WTC11 (cell line): ENCODE measurements at regions not wholly inside any gene's neighbourhood (a gene's known extent, or its start where the extent isn't known, plus 50 kb on each side); places are given as distances from the start of the nearest gene placed in this dataset.

Experiments used
- ATAC-seq: fragments of 200-7000 bp; cut with Tn5 transposase; 2 replicates; pipeline ENCODE4 v1.10.0; 2021; ENCODE audit warnings: mild to moderate bottlenecking, moderate library complexity
- CTCF ChIA-PET: fragments of 300-600 bp; sonication (Branson Sonifier 250); formaldehyde crosslinking; loops from one replicate; lab custom pipeline; 2021; ENCODE audit warnings: antibody characterized with exemption; lab: Charles Lee
- POLR2A ChIA-PET: fragments of 350-600 bp; sonication (Branson Sonifier 250); formaldehyde crosslinking; loops from one replicate; lab custom pipeline; 2021; ENCODE audit warnings: antibody characterized with exemption; lab: Charles Lee
- DNase-seq: peaks from one replicate; pipeline ENCODE4 v3.0.0; 2021; ENCODE audit warnings: low spot score
- H3K27ac Mint-ChIP-seq: 2 replicates; pipeline ENCODE4 v1.8.0; 2021; ENCODE audit warnings: mixed read lengths
- H3K27me3 Mint-ChIP-seq: 2 replicates; pipeline ENCODE4 v1.8.0; 2021; ENCODE audit warnings: low read depth, mild to moderate bottlenecking, moderate library complexity, mixed read lengths
- H3K36me3 Mint-ChIP-seq: 2 replicates; pipeline ENCODE4 v1.8.0; 2021; ENCODE audit warnings: mixed read lengths
- H3K4me1 Mint-ChIP-seq: 2 replicates; pipeline ENCODE4 v1.8.0; 2022; ENCODE audit warnings: mixed read lengths
- H3K4me3 Mint-ChIP-seq: 2 replicates; pipeline ENCODE4 v1.8.0; 2021; ENCODE audit warnings: mild to moderate bottlenecking, moderate library complexity, mixed read lengths
- H3K9me3 Mint-ChIP-seq: 2 replicates; pipeline ENCODE4 v1.8.0; 2021; ENCODE audit warnings: mixed read lengths
- ATF1 ChIP-seq: sonication (generic); formaldehyde crosslinking; IDR thresholded peaks from 2 replicates; pipeline ENCODE4 v1.8.1; 2023; ENCODE audit warnings: mild to moderate bottlenecking, moderate library complexity, missing genetic modification reagents
- FOXP1 ChIP-seq: sonication (generic); formaldehyde crosslinking; IDR thresholded peaks from 2 replicates; pipeline ENCODE4 v1.8.0; 2022; ENCODE audit warnings: missing genetic modification reagents, mild to moderate bottlenecking, moderate library complexity, borderline replicate concordance
- GABPB1 ChIP-seq: sonication (generic); formaldehyde crosslinking; IDR thresholded peaks from 2 replicates; pipeline ENCODE4 v1.8.1; 2023; ENCODE audit warnings: mild to moderate bottlenecking, missing genetic modification reagents
- JUN ChIP-seq: sonication (generic); formaldehyde crosslinking; IDR thresholded peaks from 2 replicates; pipeline ENCODE4 v1.8.0; 2023; ENCODE audit warnings: mild to moderate bottlenecking, missing genetic modification reagents
- NR1H2 ChIP-seq: sonication (generic); formaldehyde crosslinking; IDR thresholded peaks from 2 replicates; pipeline ENCODE4 v1.9.0; 2021; ENCODE audit warnings: mild to moderate bottlenecking, moderate library complexity, missing genetic modification reagents
- PRRX2 ChIP-seq: fragments of 250-450 bp; sonication (Bioruptor Pico); IDR thresholded peaks from 2 replicates; pipeline ENCODE4 v1.8.0; 2021; ENCODE audit warnings: mild to moderate bottlenecking
- RORB ChIP-seq: fragments of 250-450 bp; sonication (Bioruptor Pico); IDR thresholded peaks from 2 replicates; pipeline ENCODE4 v1.9.0; 2021; ENCODE audit warnings: mild to moderate bottlenecking
- SMAD3 ChIP-seq: sonication (generic); formaldehyde crosslinking; IDR thresholded peaks from 2 replicates; pipeline ENCODE4 v1.8.0; 2022; ENCODE audit warnings: missing genetic modification reagents, mild to moderate bottlenecking, borderline replicate concordance
- SMAD4 ChIP-seq: sonication (generic); formaldehyde crosslinking; IDR thresholded peaks from 2 replicates; pipeline ENCODE4 v1.8.0; 2022; ENCODE audit warnings: mild to moderate bottlenecking, missing genetic modification reagents
- SP1 ChIP-seq: sonication (generic); formaldehyde crosslinking; conservative IDR thresholded peaks from 2 replicates; pipeline ENCODE4 v1.8.1; 2022; ENCODE audit warnings: missing genetic modification reagents
- TP53 ChIP-seq: sonication (generic); formaldehyde crosslinking; IDR thresholded peaks from 2 replicates; pipeline ENCODE4 v1.8.1; 2023; ENCODE audit warnings: mild to moderate bottlenecking, missing genetic modification reagents
- ZNF263 ChIP-seq: sonication (generic); formaldehyde crosslinking; IDR thresholded peaks from 2 replicates; pipeline ENCODE4 v1.8.1; 2022; ENCODE audit warnings: low read depth, mild to moderate bottlenecking, moderate library complexity, missing genetic modification reagents
- ZNF317 ChIP-seq: sonication (generic); formaldehyde crosslinking; IDR thresholded peaks from 2 replicates; pipeline ENCODE4 v1.8.1; 2023; ENCODE audit warnings: low read depth, mild to moderate bottlenecking, moderate library complexity, missing genetic modification reagents, borderline replicate concordance
- ZNF416 ChIP-seq: fragments of 250-450 bp; sonication (Bioruptor Pico); IDR thresholded peaks from 2 replicates; pipeline ENCODE4 v1.9.0; 2021; ENCODE audit warnings: mild to moderate bottlenecking, inconsistent platforms
- TF ChIP-seq, protein P1 (sequence below): sonication (generic); formaldehyde crosslinking; IDR thresholded peaks from 2 replicates; pipeline ENCODE4 v1.8.1; 2023; ENCODE audit warnings: mild to moderate bottlenecking, moderate library complexity, missing genetic modification reagents
- TF ChIP-seq, protein P2 (sequence below): sonication (generic); formaldehyde crosslinking; IDR thresholded peaks from 2 replicates; pipeline ENCODE4 v1.8.1; 2023; ENCODE audit warnings: mild to moderate bottlenecking, missing genetic modification reagents, borderline replicate concordance
- TF ChIP-seq, protein P3 (sequence below): sonication (generic); formaldehyde crosslinking; IDR thresholded peaks from 2 replicates; pipeline ENCODE4 v1.8.0; 2022; ENCODE audit warnings: mild to moderate bottlenecking, missing genetic modification reagents
- TF ChIP-seq, protein P4 (sequence below): fragments of 200-600 bp; IDR thresholded peaks from 2 replicates; pipeline ENCODE4 v1.8.0; 2022; ENCODE audit warnings: antibody characterized with exemption
- TF ChIP-seq, protein P5 (sequence below): sonication (generic); formaldehyde crosslinking; IDR thresholded peaks from 2 replicates; pipeline ENCODE4 v1.8.1; 2022; ENCODE audit warnings: low read depth, mild to moderate bottlenecking, moderate library complexity, missing genetic modification reagents, borderline replicate concordance
- TF ChIP-seq, protein P6 (sequence below): sonication (generic); formaldehyde crosslinking; IDR thresholded peaks from 2 replicates; pipeline ENCODE4 v1.8.0; 2023; ENCODE audit warnings: missing genetic modification reagents, mild to moderate bottlenecking, borderline replicate concordance
- TF ChIP-seq, protein P7 (sequence below): fragments of 250-450 bp; sonication (Bioruptor Pico); conservative IDR thresholded peaks from 2 replicates; pipeline ENCODE4 v1.9.0; 2021; ENCODE audit warnings: mild to moderate bottlenecking

DNA sequence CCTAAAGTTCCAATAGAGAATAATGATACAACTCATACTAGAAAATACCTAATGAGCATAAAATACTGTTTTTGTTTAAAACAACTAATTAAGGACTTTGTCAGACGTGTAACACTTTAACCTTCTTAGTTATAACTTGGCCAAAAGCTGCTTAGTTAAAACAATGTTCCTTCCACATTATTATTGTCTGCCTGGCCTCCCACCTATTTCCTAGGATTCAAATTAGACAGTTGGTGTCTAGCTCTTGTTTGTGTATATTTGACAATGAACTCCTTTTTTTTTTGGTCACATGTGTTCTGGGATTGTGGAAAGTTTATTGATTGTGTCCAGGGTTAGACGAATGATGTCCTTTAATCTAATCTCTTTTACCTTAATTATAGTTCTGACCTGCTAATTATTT, 67.6 kb upstream of the PSMA6 start (continued):
- TF ChIP-seq, protein P1, sequence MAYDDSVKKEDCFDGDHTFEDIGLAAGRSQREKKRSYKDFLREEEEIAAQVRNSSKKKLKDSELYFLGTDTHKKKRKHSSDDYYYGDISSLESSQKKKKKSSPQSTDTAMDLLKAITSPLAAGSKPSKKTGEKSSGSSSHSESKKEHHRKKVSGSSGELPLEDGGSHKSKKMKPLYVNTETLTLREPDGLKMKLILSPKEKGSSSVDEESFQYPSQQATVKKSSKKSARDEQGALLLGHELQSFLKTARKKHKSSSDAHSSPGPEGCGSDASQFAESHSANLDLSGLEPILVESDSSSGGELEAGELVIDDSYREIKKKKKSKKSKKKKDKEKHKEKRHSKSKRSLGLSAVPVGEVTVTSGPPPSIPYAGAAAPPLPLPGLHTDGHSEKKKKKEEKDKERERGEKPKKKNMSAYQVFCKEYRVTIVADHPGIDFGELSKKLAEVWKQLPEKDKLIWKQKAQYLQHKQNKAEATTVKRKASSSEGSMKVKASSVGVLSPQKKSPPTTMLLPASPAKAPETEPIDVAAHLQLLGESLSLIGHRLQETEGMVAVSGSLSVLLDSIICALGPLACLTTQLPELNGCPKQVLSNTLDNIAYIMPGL (CRISPR knock-in tag): no peak
- TF ChIP-seq, protein P2, sequence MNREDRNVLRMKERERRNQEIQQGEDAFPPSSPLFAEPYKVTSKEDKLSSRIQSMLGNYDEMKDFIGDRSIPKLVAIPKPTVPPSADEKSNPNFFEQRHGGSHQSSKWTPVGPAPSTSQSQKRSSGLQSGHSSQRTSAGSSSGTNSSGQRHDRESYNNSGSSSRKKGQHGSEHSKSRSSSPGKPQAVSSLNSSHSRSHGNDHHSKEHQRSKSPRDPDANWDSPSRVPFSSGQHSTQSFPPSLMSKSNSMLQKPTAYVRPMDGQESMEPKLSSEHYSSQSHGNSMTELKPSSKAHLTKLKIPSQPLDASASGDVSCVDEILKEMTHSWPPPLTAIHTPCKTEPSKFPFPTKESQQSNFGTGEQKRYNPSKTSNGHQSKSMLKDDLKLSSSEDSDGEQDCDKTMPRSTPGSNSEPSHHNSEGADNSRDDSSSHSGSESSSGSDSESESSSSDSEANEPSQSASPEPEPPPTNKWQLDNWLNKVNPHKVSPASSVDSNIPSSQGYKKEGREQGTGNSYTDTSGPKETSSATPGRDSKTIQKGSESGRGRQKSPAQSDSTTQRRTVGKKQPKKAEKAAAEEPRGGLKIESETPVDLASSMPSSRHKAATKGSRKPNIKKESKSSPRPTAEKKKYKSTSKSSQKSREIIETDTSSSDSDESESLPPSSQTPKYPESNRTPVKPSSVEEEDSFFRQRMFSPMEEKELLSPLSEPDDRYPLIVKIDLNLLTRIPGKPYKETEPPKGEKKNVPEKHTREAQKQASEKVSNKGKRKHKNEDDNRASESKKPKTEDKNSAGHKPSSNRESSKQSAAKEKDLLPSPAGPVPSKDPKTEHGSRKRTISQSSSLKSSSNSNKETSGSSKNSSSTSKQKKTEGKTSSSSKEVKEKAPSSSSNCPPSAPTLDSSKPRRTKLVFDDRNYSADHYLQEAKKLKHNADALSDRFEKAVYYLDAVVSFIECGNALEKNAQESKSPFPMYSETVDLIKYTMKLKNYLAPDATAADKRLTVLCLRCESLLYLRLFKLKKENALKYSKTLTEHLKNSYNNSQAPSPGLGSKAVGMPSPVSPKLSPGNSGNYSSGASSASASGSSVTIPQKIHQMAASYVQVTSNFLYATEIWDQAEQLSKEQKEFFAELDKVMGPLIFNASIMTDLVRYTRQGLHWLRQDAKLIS (CRISPR knock-in tag): no peak
- TF ChIP-seq, protein P3, sequence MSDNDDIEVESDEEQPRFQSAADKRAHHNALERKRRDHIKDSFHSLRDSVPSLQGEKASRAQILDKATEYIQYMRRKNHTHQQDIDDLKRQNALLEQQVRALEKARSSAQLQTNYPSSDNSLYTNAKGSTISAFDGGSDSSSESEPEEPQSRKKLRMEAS (CRISPR knock-in tag): no peak
- TF ChIP-seq, protein P4, sequence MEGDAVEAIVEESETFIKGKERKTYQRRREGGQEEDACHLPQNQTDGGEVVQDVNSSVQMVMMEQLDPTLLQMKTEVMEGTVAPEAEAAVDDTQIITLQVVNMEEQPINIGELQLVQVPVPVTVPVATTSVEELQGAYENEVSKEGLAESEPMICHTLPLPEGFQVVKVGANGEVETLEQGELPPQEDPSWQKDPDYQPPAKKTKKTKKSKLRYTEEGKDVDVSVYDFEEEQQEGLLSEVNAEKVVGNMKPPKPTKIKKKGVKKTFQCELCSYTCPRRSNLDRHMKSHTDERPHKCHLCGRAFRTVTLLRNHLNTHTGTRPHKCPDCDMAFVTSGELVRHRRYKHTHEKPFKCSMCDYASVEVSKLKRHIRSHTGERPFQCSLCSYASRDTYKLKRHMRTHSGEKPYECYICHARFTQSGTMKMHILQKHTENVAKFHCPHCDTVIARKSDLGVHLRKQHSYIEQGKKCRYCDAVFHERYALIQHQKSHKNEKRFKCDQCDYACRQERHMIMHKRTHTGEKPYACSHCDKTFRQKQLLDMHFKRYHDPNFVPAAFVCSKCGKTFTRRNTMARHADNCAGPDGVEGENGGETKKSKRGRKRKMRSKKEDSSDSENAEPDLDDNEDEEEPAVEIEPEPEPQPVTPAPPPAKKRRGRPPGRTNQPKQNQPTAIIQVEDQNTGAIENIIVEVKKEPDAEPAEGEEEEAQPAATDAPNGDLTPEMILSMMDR: no peak

DNA sequence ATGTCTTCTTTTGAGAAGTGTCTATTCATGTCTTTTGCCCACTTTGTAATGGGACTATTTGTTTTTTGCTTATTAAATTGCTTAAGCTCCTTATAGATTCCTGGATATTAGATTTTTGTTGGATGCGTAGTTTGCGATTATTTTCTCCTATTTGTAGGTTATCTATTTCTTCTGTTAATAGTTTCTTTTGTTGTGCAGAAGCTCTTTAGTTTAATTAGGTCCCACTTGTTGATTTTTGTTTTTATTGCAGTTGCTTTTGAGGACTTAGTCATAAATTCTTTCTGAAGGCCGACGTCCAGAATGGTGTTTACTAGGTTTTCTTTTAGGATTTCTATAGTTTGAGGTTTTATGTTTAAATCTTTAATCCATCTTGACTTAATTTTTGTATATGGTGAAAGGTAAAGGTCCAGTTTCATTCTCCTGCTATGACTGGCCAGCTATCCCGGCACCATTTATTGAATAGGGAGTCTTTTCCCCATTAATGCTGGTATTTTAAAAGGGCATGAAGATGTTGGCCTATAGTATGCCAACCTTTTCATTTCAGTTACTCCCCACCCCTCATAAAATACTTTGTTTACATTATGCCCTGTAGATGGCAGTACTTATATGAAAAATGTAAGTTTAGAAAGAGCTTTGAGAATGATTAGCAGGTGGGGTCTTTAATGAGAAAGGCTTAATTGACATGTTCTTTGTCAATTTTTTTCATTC, 62.9 kb upstream of the PSMA6 start:
- CTCF ChIA-PET: interaction anchor here (0.6 to 1.6 kb wide), 10 partner anchors 14 to 515 kb away, joined by 3 to 10 read pairs (median 3); no protein-coding TSS in a partner anchor
- ATAC-seq (no peak), DNase-seq (no peak)
- no peaks in the 10 kb centered on the region for H3K4me1 Mint-ChIP-seq
- no peaks in the 10 kb centered on the region for H3K27me3 Mint-ChIP-seq
- no peak overlapping the region for H3K27ac Mint-ChIP-seq
- no peaks in the 10 kb centered on the region for H3K36me3 Mint-ChIP-seq
- POLR2A ChIA-PET: no interaction called here
- no peaks in the 10 kb centered on the region for H3K9me3 Mint-ChIP-seq
- no peak overlapping the region for H3K4me3 Mint-ChIP-seq
- TF ChIP-seq ZNF416 (CRISPR knock-in tag) (no peak), TP53 (CRISPR knock-in tag) (no peak), SMAD3 (CRISPR knock-in tag) (no peak), ZNF263 (no peak), SMAD4 (CRISPR knock-in tag) (no peak), GABPB1 (CRISPR knock-in tag) (no peak), ATF1 (CRISPR knock-in tag) (no peak), JUN (CRISPR knock-in tag) (no peak), SP1 (CRISPR knock-in tag) (no peak), PRRX2 (CRISPR knock-in tag) (no peak), NR1H2 (CRISPR knock-in tag) (no peak), ZNF317 (CRISPR knock-in tag) (no peak), FOXP1 (CRISPR knock-in tag) (no peak), RORB (no peak)
- TF ChIP-seq, protein P5, sequence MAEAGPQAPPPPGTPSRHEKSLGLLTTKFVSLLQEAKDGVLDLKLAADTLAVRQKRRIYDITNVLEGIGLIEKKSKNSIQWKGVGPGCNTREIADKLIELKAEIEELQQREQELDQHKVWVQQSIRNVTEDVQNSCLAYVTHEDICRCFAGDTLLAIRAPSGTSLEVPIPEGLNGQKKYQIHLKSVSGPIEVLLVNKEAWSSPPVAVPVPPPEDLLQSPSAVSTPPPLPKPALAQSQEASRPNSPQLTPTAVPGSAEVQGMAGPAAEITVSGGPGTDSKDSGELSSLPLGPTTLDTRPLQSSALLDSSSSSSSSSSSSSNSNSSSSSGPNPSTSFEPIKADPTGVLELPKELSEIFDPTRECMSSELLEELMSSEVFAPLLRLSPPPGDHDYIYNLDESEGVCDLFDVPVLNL (CRISPR knock-in tag): no peak
- TF ChIP-seq, protein P6, sequence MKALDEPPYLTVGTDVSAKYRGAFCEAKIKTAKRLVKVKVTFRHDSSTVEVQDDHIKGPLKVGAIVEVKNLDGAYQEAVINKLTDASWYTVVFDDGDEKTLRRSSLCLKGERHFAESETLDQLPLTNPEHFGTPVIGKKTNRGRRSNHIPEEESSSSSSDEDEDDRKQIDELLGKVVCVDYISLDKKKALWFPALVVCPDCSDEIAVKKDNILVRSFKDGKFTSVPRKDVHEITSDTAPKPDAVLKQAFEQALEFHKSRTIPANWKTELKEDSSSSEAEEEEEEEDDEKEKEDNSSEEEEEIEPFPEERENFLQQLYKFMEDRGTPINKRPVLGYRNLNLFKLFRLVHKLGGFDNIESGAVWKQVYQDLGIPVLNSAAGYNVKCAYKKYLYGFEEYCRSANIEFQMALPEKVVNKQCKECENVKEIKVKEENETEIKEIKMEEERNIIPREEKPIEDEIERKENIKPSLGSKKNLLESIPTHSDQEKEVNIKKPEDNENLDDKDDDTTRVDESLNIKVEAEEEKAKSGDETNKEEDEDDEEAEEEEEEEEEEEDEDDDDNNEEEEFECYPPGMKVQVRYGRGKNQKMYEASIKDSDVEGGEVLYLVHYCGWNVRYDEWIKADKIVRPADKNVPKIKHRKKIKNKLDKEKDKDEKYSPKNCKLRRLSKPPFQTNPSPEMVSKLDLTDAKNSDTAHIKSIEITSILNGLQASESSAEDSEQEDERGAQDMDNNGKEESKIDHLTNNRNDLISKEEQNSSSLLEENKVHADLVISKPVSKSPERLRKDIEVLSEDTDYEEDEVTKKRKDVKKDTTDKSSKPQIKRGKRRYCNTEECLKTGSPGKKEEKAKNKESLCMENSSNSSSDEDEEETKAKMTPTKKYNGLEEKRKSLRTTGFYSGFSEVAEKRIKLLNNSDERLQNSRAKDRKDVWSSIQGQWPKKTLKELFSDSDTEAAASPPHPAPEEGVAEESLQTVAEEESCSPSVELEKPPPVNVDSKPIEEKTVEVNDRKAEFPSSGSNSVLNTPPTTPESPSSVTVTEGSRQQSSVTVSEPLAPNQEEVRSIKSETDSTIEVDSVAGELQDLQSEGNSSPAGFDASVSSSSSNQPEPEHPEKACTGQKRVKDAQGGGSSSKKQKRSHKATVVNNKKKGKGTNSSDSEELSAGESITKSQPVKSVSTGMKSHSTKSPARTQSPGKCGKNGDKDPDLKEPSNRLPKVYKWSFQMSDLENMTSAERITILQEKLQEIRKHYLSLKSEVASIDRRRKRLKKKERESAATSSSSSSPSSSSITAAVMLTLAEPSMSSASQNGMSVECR (CRISPR knock-in tag): no peak
- TF ChIP-seq, protein P7, sequence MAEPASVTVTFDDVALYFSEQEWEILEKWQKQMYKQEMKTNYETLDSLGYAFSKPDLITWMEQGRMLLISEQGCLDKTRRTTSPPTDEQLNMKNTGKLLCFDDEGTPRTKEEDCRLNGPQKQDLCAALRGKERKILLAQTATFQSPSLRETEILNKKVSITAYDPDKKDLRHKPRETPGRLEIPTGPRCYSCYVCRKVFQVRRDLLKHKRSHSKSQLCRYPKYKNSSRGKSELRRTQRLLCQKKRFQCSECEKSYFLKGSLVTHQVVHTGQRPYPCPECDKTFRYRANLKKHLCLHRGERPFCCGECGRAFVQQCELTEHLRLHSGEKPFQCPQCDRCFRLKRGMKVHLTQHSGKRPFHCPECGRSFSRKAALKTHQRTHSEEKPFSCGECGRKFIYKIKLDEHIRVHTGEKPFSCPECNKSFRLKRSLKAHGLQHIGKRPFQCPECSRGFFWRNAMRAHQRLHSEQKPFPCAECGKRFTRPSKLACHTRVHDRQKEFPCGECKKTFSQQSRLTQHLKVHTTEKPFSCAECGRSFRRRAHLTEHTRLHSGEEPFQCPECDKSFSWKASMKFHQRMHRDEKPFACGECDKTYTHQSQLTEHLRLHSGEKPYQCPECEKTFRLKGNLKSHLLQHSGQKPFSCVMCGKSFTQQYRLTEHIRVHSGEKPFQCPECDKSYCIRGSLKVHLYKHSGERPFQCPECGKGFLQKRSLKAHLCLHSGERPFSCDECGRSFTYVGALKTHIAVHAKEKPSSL (CRISPR knock-in tag): no peak
